ENCODE measurements at regions not wholly inside any gene's neighbourhood (a gene's known extent, or its start where the extent isn't known, plus 50 kb on each side); places are given as distances from the start of the nearest gene placed in this dataset.

GRCh38 chr3:72549761-72550581 is 298.3 kb downstream of the SHQ1 start:
- Histone ChIP-seq H3K9me3 (no peaks in the 10 kb centered on the region), H3K27me3 (no peaks in the 10 kb centered on the region), H3K36me3 (no peaks in the 10 kb centered on the region), H3K4me3 (no peak overlapping the region), H3K4me1 (no peaks in the 10 kb centered on the region), H3K27ac (replicated peaks in 1 of 4) (no peak overlapping the region)
- TF ChIP-seq EP300 (IDR thresholded peaks at IDR 0.05) (no peak), POLR2A (IDR thresholded peaks at IDR 0.05; ENCODE audit: low read depth) (no peak), POLR2AphosphoS5 (IDR thresholded peaks at IDR 0.05) (no peak)
- TF ChIP-seq, protein P1, sequence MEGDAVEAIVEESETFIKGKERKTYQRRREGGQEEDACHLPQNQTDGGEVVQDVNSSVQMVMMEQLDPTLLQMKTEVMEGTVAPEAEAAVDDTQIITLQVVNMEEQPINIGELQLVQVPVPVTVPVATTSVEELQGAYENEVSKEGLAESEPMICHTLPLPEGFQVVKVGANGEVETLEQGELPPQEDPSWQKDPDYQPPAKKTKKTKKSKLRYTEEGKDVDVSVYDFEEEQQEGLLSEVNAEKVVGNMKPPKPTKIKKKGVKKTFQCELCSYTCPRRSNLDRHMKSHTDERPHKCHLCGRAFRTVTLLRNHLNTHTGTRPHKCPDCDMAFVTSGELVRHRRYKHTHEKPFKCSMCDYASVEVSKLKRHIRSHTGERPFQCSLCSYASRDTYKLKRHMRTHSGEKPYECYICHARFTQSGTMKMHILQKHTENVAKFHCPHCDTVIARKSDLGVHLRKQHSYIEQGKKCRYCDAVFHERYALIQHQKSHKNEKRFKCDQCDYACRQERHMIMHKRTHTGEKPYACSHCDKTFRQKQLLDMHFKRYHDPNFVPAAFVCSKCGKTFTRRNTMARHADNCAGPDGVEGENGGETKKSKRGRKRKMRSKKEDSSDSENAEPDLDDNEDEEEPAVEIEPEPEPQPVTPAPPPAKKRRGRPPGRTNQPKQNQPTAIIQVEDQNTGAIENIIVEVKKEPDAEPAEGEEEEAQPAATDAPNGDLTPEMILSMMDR (IDR thresholded peaks at IDR 0.05), result no peak
- DNase-seq (ENCODE audit: extremely low spot score), result no peak
- intact Hi-C loops (cut with DNase I), result no loop called here
- 92% methylated on average over 12 of the region's 12 CpGs for WGBS

DNA sequence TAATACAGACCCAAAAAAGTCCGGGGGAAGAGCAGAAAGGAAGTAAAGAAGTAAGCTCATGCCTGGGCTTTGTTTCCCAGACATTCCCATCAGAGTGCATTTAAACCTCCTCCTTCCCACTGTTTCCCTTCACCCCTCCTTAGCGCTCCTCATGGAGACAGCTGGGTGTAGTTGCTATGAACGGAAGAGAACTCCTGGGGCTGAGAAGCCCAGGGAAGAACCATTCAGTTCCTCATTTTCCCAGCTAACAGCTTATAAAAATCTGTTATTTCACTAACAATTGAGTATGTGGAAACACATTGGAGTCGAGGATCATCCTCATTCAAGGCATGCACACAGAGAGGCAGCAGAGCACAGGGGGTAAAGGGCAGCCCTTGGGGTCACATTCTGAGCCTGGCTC is 299.3 kb downstream of the SHQ1 start:
- Histone ChIP-seq H3K27me3 (no peaks in the 10 kb centered on the region), H3K4me3 (no peak overlapping the region), H3K27ac (replicated peaks in 1 of 4) (no peak overlapping the region), H3K36me3 (no peaks in the 10 kb centered on the region), H3K4me1 (no peaks in the 10 kb centered on the region), H3K9me3 (no peaks in the 10 kb centered on the region)
- 73% methylated on average over 4 of the region's 4 CpGs for WGBS
- TF ChIP-seq EP300 (IDR thresholded peaks at IDR 0.05), result no peak
- TF ChIP-seq, protein P1 (IDR thresholded peaks at IDR 0.05), result no peak
- no peak for TF ChIP-seq POLR2AphosphoS5 (IDR thresholded peaks at IDR 0.05)
- TF ChIP-seq POLR2A (IDR thresholded peaks at IDR 0.05; ENCODE audit: low read depth), result no peak
- intact Hi-C loops (cut with DNase I), result no loop called here
- DNase-seq (ENCODE audit: extremely low spot score), result no peak

- H3K27ac ChIP-seq (replicated peaks in 1 of 4), result no peak overlapping the region
- DNase-seq (ENCODE audit: extremely low spot score), result no peak
- H3K9me3 ChIP-seq, result no peaks in the 10 kb centered on the region
- no peak overlapping the region for H3K4me3 ChIP-seq
- TF ChIP-seq EP300 (IDR thresholded peaks at IDR 0.05), result no peak
- TF ChIP-seq POLR2AphosphoS5 (IDR thresholded peaks at IDR 0.05), result no peak
- TF ChIP-seq, protein P1 (IDR thresholded peaks at IDR 0.05), result no peak
- no peak for TF ChIP-seq POLR2A (IDR thresholded peaks at IDR 0.05; ENCODE audit: low read depth)
- no peaks in the 10 kb centered on the region for H3K27me3 ChIP-seq
- H3K4me1 ChIP-seq, result no peaks in the 10 kb centered on the region
- 0% methylated on average over 1 of the region's 1 CpG for WGBS
- intact Hi-C loops (cut with DNase I), result no loop called here
- H3K36me3 ChIP-seq, result no peaks in the 10 kb centered on the region
Measured at GRCh38 chr3:72548461-72548860, 299.8 kb downstream of the SHQ1 start.

DNA sequence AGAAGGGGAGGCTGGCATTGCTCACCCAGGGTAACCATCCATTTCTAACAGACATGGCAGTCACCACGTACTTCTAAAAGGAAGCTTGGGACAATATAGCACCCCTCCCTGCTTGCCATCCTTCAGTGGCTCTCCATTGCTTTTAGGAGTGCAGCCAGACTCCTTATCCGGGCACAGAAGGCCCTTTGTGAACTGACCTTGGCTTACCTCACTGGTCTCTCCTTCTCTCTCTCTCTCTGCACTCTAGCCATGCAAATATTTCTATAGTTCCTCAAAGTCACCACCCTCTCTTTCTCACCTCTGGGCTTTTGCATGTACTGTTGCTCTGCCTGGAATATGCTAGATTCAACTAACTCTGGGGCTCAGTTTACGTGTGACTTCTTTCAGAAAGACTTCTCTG is 301.1 kb downstream of the SHQ1 start:
- H3K9me3 ChIP-seq, result no peaks in the 10 kb centered on the region
- H3K27ac ChIP-seq (replicated peaks in 1 of 4), result no peak overlapping the region
- 83% methylated on average over 3 of the region's 3 CpGs for WGBS
- no peaks in the 10 kb centered on the region for H3K27me3 ChIP-seq
- H3K4me1 ChIP-seq, result no peaks in the 10 kb centered on the region
- H3K36me3 ChIP-seq, result no peaks in the 10 kb centered on the region
- intact Hi-C loops (cut with DNase I), result no loop called here
- H3K4me3 ChIP-seq, result no peak overlapping the region
- DNase-seq (ENCODE audit: extremely low spot score), result no peak
- TF ChIP-seq, protein P1 (IDR thresholded peaks at IDR 0.05), result no peak
- no peak for TF ChIP-seq EP300 (IDR thresholded peaks at IDR 0.05)
- no peak for TF ChIP-seq POLR2A (IDR thresholded peaks at IDR 0.05; ENCODE audit: low read depth)
- TF ChIP-seq POLR2AphosphoS5 (IDR thresholded peaks at IDR 0.05), result no peak

All from esophagus muscularis mucosa (tissue), 4 donors.